Gastroesophageal sphincter (tissue), 4 donors: ENCODE measurements at regions not wholly inside any gene's neighbourhood (a gene's known extent, or its start where the extent isn't known, plus 50 kb on each side); places are given as distances from the start of the nearest gene placed in this dataset.

Experiments used
- ATAC-seq: fragments of 150-250 bp; one replicate; pipeline ENCODE4 v1.9.1; 2016; ENCODE audit warnings: mild to moderate bottlenecking, moderate library complexity
- H3K27ac ChIP-seq, 4 donors: fragments of 200-600 bp; sonication (generic) in 3 of 4; 1 replicate in 3 of 4; 2 replicates in 1 of 4; pipeline ENCODE4 v1.5.1; 2016 to 2019
- H3K27me3 ChIP-seq: fragments of 200-600 bp; sonication (generic); one replicate; pipeline ENCODE4 v1.5.1; 2019
- H3K36me3 ChIP-seq, 2 donors: fragments of 200-600 bp; sonication (generic); one replicate each; pipeline ENCODE4 v1.5.1; 2019; ENCODE audit warnings: control low read depth in 1 of 2
- H3K4me1 ChIP-seq, 3 donors: fragments of 200-600 bp; sonication (generic); 1 replicate in 2 of 3; 2 replicates in 1 of 3; pipeline ENCODE4 v1.5.1; 2016 to 2019; ENCODE audit warnings: control low read depth in 2 of 3
- H3K4me3 ChIP-seq, 2 donors: fragments of 200-600 bp; sonication (generic); one replicate each; pipeline ENCODE4 v1.5.1; 2019; ENCODE audit warnings: mild to moderate bottlenecking in 1 of 2, moderate library complexity in 1 of 2
- H3K9me3 ChIP-seq, 3 donors: fragments of 200-600 bp; sonication (generic); one replicate each; pipeline ENCODE4 v1.5.1; 2017 to 2019; ENCODE audit warnings: control low read depth in 2 of 3
- CTCF ChIP-seq, 4 experiments: fragments of 200-600 bp in 2 of 4; fragments of 450-650 bp in 2 of 4; sonication (generic) in 1 of 4; IDR thresholded peaks; one replicate each; pipeline ENCODE4 v1.5.1; 2017 to 2019; ENCODE audit warnings: antibody characterized with exemption in 4 of 4, mild to moderate bottlenecking in 2 of 4, moderate library complexity in 2 of 4
- EP300 ChIP-seq: sonication (generic); formaldehyde crosslinking; IDR thresholded peaks from one replicate; pipeline ENCODE4 v1.6.1; 2017; ENCODE audit warnings: antibody characterized with exemption, mild to moderate bottlenecking
- POLR2A ChIP-seq, 2 donors: fragments of 450-650 bp; IDR thresholded peaks; one replicate each; pipeline ENCODE4 v1.6.1; 2017; ENCODE audit warnings: antibody characterized with exemption in 2 of 2, mild to moderate bottlenecking in 2 of 2, moderate library complexity in 1 of 2
- POLR2AphosphoS5 ChIP-seq: sonication (generic); formaldehyde crosslinking; IDR thresholded peaks from one replicate; pipeline ENCODE4 v1.6.1; 2017; ENCODE audit warnings: antibody characterized with exemption
- WGBS, 2 donors: methylation state at CpG; one replicate each; pipeline ENCODE4 v1.1.5; 2018; ENCODE audit warnings: low coverage in 1 of 2; 5-methylcytosine and 5-hydroxymethylcytosine counted together

- no peak overlapping the region for H3K27ac ChIP-seq
- ATAC-seq, result no peak
- H3K4me1 ChIP-seq, result peaks cover 0 to 23% (median 0%) of the 10 kb centered on the region in 3 donors
- WGBS, 2 donors, result 20 to 24% methylated on average over 1 of the region's 1 CpG
- H3K9me3 ChIP-seq, result no peaks in the 10 kb centered on the region
- no peaks in the 10 kb centered on the region for H3K36me3 ChIP-seq
- TF ChIP-seq POLR2A (IDR thresholded peaks at IDR 0.05) (no peak), POLR2AphosphoS5 (no peak), EP300 (no peak), CTCF (IDR thresholded peaks at IDR 0.05) (no peak)
- no peaks in the 10 kb centered on the region for H3K27me3 ChIP-seq
- H3K4me3 ChIP-seq, result no peak overlapping the region
Measured at GRCh38 chr6:92587525-92587924, 831.8 kb downstream of the EPHA7 start.

- TF ChIP-seq POLR2A (IDR thresholded peaks at IDR 0.05), result no peak
- TF ChIP-seq CTCF (IDR thresholded peaks at IDR 0.05), result no peak
- no peak for TF ChIP-seq EP300
- no peak for TF ChIP-seq POLR2AphosphoS5
- Histone ChIP-seq H3K27ac (no peak overlapping the region), H3K36me3 (no peaks in the 10 kb centered on the region), H3K4me1 (peaks cover 0 to 17% (median 0%) of the 10 kb centered on the region in 3 donors), H3K9me3 (no peaks in the 10 kb centered on the region), H3K27me3 (no peaks in the 10 kb centered on the region), H3K4me3 (no peak overlapping the region)
- 47 to 62% methylated on average over 8 of the region's 8 CpGs for WGBS, 2 donors
- no peak for ATAC-seq
Measured at GRCh38 chr6:92586236-92586977, 833.0 kb downstream of the EPHA7 start.

GRCh38 chr6:92582211-92582610 lies 837.1 kb downstream of the EPHA7 start:
- no peaks in the 10 kb centered on the region for H3K36me3 ChIP-seq
- no peak overlapping the region for H3K27ac ChIP-seq
- no peak for TF ChIP-seq POLR2A (IDR thresholded peaks at IDR 0.05)
- no peak for TF ChIP-seq EP300
- 78 to 89% methylated on average over 1 of the region's 1 CpG for WGBS, 2 donors
- H3K9me3 ChIP-seq, result peaks cover 0 to 19% (median 0%) of the 10 kb centered on the region in 3 donors
- H3K4me1 ChIP-seq, result peaks cover 0 to 2% (median 0%) of the 10 kb centered on the region in 3 donors
- H3K27me3 ChIP-seq, result no peaks in the 10 kb centered on the region
- H3K4me3 ChIP-seq, result no peak overlapping the region
- no peak for ATAC-seq

- no peak for TF ChIP-seq POLR2AphosphoS5
- TF ChIP-seq CTCF (IDR thresholded peaks at IDR 0.05), result no peak
- no peak for TF ChIP-seq EP300
- TF ChIP-seq POLR2A (IDR thresholded peaks at IDR 0.05), result no peak
- no peaks in the 10 kb centered on the region for H3K4me1 ChIP-seq
- 80% methylated on average over 2 of the region's 2 CpGs; no CpG with 5 or more reads in 1 of the 2 donors for WGBS, 2 donors
- H3K27me3 ChIP-seq, result no peaks in the 10 kb centered on the region
- no peak overlapping the region for H3K4me3 ChIP-seq
- ATAC-seq, result no peak
- H3K36me3 ChIP-seq, result no peaks in the 10 kb centered on the region
- no peak overlapping the region for H3K27ac ChIP-seq
- peaks cover 0 to 19% (median 0%) of the 10 kb centered on the region in 3 donors for H3K9me3 ChIP-seq
Measured at GRCh38 chr6:92577077-92577719, 842.2 kb downstream of the EPHA7 start.

- Histone ChIP-seq H3K27ac (no peak overlapping the region), H3K4me3 (no peak overlapping the region), H3K9me3 (no peaks in the 10 kb centered on the region), H3K4me1 (no peaks in the 10 kb centered on the region), H3K27me3 (no peaks in the 10 kb centered on the region), H3K36me3 (no peaks in the 10 kb centered on the region)
- ATAC-seq, result no peak
- WGBS, 2 donors, result 83 to 94% methylated on average over 1 of the region's 1 CpG
- no peak for TF ChIP-seq EP300
Measured at GRCh38 chr6:92568541-92568940, 850.8 kb downstream of the EPHA7 start.

GRCh38 chr6:92566632-92567031 lies 852.7 kb downstream of the EPHA7 start:
- Histone ChIP-seq H3K27ac (no peak overlapping the region), H3K36me3 (no peaks in the 10 kb centered on the region), H3K27me3 (no peaks in the 10 kb centered on the region), H3K9me3 (no peaks in the 10 kb centered on the region), H3K4me1 (no peaks in the 10 kb centered on the region), H3K4me3 (no peak overlapping the region)
- no peak for TF ChIP-seq POLR2AphosphoS5
- no peak for TF ChIP-seq POLR2A (IDR thresholded peaks at IDR 0.05)
- no peak for TF ChIP-seq EP300
- no peak for TF ChIP-seq CTCF (IDR thresholded peaks at IDR 0.05)
- no peak for ATAC-seq
- 44 to 63% methylated on average over 4 of the region's 4 CpGs for whole genome bisulfite sequencing, 2 donors
